ENCODE measurements at regions not wholly inside any gene's neighbourhood (a gene's known extent, or its start where the extent isn't known, plus 50 kb on each side); places are given as distances from the start of the nearest gene placed in this dataset.
A peak's percentile ranks its signal among the peaks of the same experiment; 100 is the strongest.

DNA sequence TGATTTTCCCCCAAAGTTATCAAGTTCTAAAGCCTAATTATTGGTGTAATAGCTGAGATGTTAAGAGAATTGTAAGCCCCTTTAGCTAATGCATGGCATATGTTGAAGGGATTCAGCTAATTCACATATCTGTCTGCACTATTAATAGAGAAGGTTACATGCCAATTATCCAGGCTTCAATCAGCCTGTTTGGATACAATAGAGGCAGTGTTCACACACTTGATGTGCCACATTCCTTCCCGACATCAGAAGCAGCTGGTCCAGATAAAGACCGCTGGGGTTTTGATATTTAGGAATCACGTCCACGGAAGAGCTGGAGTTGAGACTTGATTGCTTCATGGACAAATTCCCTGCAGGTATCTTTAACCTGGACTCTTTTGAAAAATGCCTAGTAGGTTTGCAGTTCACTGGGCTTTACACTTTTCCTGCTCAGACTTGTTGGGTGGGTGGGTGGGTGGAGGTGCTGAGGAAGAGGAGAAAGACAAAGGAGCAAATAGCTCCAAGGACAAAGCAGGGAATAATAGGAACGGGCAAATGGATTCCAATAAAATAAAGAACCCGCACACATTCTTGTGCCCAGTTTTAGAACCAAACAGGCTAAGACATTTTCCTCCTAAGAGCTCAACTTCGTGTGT lies 142.6 kb upstream of the ZNF217 start:
- H3K27ac ChIP-seq: peak overlapping the region; percentile 84 to 97 (median 97)
- WGBS (ENCODE audit: insufficient coverage, low coverage, low lambda C conversion rate, missing lambda C conversion rate): 70% methylated on average over 7 of the region's 7 CpGs
- no peak for DNase-seq
- H3K27me3 ChIP-seq: no peaks in the 10 kb centered on the region
- no peak for TF ChIP-seq POLR2A (IDR thresholded peaks at IDR 0.05)
- TF ChIP-seq CTCF (IDR thresholded peaks at IDR 0.05): no peak
- H3K4me1 ChIP-seq: peaks cover 0 to 30% (median 6%) of the 10 kb centered on the region in 4 donors
- H3K4me3 ChIP-seq: no peak overlapping the region
- intact Hi-C loops (cut with DNase I): no loop called here
- H3K36me3 ChIP-seq: no peaks in the 10 kb centered on the region
- no peaks in the 10 kb centered on the region for H3K9me3 ChIP-seq
- ATAC-seq: no peak

DNA sequence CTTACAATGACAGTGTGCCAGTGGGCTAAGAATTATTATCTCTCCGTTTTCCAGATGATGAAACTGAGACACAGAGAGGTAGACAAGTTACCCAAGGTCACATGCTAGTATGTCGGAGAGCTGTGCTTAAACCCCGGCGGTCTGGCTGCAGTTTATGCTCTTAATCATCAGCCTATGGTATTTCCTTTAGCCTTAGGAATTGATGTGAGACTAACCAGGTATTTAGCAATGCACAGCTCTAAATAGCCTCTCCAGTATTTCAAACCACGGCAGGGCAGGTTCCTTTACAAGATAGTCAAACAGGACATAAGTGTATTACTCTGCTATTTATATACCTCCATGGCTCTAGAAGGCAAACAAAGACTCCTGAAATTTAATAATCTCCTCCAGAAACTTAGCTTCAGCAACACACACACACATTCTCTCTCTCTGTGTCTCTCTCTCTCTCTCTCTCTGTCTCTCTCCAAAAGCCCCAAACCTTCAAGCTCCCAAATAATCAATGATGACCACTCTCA lies 142.0 kb upstream of the ZNF217 start:
- H3K27ac ChIP-seq: no peak overlapping the region
- 43% methylated on average over 5 of the region's 5 CpGs for WGBS (ENCODE audit: insufficient coverage, low coverage, low lambda C conversion rate, missing lambda C conversion rate)
- no peaks in the 10 kb centered on the region for H3K27me3 ChIP-seq
- TF ChIP-seq CTCF (IDR thresholded peaks at IDR 0.05) (no peak), POLR2A (IDR thresholded peaks at IDR 0.05) (no peak)
- DNase-seq: no peak
- peaks cover 0 to 30% (median 6%) of the 10 kb centered on the region in 4 donors for H3K4me1 ChIP-seq
- no peaks in the 10 kb centered on the region for H3K36me3 ChIP-seq
- intact Hi-C loops (cut with DNase I): no loop called here
- H3K9me3 ChIP-seq: no peaks in the 10 kb centered on the region
- H3K4me3 ChIP-seq: no peak overlapping the region
- ATAC-seq: no peak

DNA sequence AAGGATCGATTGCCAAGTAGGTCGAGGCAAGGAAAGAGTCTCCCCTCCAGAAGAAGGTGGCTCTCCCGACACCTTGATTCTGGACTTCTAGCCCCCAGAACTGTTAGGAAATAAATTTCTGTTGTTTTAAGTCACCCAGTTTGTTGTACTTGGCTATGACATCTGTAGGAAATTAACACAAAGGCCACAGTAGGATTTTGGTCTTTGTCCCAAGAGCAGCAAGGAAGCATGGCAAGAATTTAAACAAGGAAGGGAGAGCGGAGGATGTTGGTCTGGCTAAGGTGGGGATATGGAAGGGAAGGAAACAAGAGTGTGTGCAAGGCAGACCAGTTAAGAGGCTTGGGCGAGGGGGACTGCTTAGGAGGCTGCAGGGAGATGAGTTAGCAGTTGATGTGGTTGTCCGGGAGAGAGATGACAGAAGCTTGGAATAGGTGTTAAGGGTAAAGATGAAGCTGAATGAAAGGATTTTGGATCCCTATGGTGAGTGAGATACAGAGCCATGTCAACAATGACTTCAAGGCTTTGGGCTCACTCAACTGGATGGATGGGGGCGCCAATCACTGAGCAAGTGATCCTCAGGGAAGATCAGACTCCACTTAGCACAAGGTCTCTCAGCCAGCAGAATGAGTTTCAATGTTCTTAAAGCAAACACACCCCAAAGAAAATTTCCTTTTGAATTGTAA lies 140.5 kb upstream of the ZNF217 start:
- 89% methylated on average over 7 of the region's 7 CpGs for WGBS (ENCODE audit: insufficient coverage, low coverage, low lambda C conversion rate, missing lambda C conversion rate)
- TF ChIP-seq POLR2A (IDR thresholded peaks at IDR 0.05) (no peak), CTCF (IDR thresholded peaks at IDR 0.05) (no peak)
- H3K27ac ChIP-seq: no peak overlapping the region

GRCh38 chr20:53731595-53731994 lies 138.0 kb upstream of the ZNF217 start:
- no peak for DNase-seq
- no peak for TF ChIP-seq POLR2A (IDR thresholded peaks at IDR 0.05)
- TF ChIP-seq CTCF (IDR thresholded peaks at IDR 0.05): no peak
- intact Hi-C loops (cut with DNase I): no loop called here
- H3K4me1 ChIP-seq: peaks cover 0 to 2% (median 0%) of the 10 kb centered on the region in 4 donors
- H3K36me3 ChIP-seq: no peaks in the 10 kb centered on the region
- no peaks in the 10 kb centered on the region for H3K27me3 ChIP-seq
- WGBS (ENCODE audit: insufficient coverage, low coverage, low lambda C conversion rate, missing lambda C conversion rate): 86% methylated on average over 2 of the region's 2 CpGs
- ATAC-seq: no peak
- H3K27ac ChIP-seq: no peak overlapping the region
- H3K4me3 ChIP-seq: no peak overlapping the region
- no peaks in the 10 kb centered on the region for H3K9me3 ChIP-seq

More for the DNA sequence above, 140.5 kb upstream of the ZNF217 start:
- intact Hi-C loops (cut with DNase I): no loop called here
- no peak for ATAC-seq
- Histone ChIP-seq H3K9me3 (no peaks in the 10 kb centered on the region), H3K4me3 (no peak overlapping the region), H3K4me1 (peaks cover 0 to 20% (median 1%) of the 10 kb centered on the region in 4 donors), H3K36me3 (no peaks in the 10 kb centered on the region), H3K27me3 (no peaks in the 10 kb centered on the region)
- DNase-seq: no peak

Data from right lobe of liver (tissue), 6 donors.